HEK293 (cell line): ENCODE measurements at regions not wholly inside any gene's neighbourhood (a gene's known extent, or its start where the extent isn't known, plus 50 kb on each side); places are given as distances from the start of the nearest gene placed in this dataset.

ENCODE experiments used
- KLF8 ChIP-seq: fragments of 450-650 bp; formaldehyde crosslinking; IDR thresholded peaks from 2 replicates; pipeline ENCODE4 v1.5.1; 2016; ENCODE audit warnings: missing biosample characterization, missing genetic modification characterization
- TF ChIP-seq, protein P1 (sequence below): fragments of 450-650 bp; formaldehyde crosslinking; IDR thresholded peaks from 2 replicates; pipeline ENCODE4 v1.5.1; 2016; ENCODE audit warnings: missing biosample characterization, missing genetic modification characterization

DNA sequence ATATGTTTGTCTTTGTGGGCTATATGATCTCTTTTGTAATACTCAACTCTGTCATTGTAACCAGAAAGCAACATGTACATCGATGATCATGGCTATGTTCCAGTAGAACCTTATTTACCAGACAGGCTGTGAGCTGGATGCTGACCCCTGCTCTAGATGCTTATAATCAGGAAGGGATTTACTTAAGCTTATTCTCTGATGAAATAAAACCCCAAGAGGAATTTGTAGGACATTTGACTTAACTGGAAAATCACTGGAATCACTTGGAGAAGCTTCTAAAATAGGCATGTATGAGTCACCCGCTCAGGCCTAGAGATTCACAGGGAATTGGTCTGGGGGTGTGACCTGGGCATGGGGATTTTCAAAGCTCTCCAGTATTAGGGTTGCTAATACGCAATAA is 285.8 kb upstream of the ZNF608 start:
- TF ChIP-seq, protein P1, sequence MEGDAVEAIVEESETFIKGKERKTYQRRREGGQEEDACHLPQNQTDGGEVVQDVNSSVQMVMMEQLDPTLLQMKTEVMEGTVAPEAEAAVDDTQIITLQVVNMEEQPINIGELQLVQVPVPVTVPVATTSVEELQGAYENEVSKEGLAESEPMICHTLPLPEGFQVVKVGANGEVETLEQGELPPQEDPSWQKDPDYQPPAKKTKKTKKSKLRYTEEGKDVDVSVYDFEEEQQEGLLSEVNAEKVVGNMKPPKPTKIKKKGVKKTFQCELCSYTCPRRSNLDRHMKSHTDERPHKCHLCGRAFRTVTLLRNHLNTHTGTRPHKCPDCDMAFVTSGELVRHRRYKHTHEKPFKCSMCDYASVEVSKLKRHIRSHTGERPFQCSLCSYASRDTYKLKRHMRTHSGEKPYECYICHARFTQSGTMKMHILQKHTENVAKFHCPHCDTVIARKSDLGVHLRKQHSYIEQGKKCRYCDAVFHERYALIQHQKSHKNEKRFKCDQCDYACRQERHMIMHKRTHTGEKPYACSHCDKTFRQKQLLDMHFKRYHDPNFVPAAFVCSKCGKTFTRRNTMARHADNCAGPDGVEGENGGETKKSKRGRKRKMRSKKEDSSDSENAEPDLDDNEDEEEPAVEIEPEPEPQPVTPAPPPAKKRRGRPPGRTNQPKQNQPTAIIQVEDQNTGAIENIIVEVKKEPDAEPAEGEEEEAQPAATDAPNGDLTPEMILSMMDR: no peak
- no peak for TF ChIP-seq KLF8 (tag by site-specific recombination)
